GM21717 (cell line): ENCODE measurements at regions not wholly inside any gene's neighbourhood (a gene's known extent, or its start where the extent isn't known, plus 50 kb on each side); places are given as distances from the start of the nearest gene placed in this dataset.

Experiments
- ATAC-seq: cut with Tn5 transposase; IDR thresholded peaks from one replicate; pipeline ENCODE4 v1.9.1; 2021; ENCODE audit warnings: mild to moderate bottlenecking, moderate library complexity; ENCODE audit not compliant: unreplicated experiment

DNA sequence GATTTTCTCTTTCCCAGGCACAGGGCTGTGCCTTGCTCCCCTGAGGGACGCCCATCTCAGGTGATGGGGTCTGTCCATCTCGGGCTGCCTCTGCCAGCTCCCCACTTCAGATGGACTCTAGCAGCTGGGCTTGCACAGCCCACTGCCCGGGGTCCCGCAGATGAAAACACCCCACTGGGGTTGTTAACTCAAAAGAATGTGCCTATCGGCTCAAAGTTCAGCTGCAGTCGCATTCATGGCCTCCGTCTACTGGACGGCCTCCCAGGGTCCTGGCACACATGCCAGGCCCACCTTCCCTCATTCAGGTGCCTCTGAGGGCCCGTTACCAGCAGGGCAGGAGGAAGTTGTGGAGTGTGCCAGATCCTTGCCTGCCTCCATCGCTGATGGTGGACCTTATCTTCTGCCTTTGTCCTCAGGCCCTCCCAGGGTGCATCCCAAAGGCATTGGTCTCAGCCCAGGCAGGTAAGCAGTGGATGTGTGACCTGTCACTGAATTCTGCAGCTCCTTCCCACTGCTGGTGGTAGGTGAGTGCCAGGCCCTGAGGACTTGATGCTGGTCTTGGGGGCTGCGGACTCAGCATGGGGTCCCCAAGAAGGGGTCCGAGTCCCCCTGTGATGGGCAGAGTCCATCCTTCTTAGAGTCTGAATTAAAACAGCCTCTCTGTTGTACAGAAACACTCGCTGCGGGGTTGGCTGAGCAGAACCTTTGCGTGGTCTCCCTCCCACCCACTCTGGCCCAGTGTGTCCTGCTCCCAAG, 324.6 kb upstream of the DIO3 start:
- ATAC-seq, result no peak

DNA sequence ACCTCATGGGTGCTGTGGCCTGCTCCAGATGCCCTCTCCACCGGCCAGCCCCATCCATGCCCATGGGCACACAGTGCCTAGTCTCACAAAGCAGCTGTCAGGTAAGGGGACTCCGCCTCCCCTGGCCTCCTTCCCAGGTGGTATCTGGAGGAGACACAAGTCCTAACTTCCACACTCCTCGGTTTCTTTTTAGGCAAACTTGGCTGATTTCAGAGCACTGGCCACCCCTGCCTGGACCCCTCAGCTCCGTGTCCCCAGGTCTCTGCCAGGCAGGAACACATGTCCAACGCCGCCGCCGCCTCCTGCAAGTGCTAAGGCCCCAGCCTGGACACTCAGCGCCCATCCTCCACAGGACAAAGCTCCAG, 324.1 kb upstream of the DIO3 start:
- ATAC-seq, result no peak

DNA sequence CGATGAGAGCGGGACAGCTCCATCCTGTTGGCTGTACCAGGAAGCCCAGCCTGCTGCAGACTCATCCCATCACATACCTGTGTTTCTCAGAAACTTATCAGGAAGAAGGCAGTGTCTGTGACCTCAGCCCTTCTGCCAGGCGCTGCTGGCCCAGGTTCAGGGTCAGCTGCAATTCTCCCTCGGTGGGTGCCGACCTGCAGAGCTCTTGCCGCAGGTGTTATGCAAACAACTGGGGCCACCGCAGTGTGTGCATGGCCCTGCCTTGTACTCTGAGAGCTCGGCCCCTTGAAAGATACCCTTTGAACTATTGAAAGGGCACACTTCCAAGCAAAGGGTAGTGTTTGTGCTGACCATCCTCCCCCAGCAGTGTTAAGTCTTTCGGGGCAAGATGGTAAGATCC, 322.2 kb upstream of the DIO3 start:
- ATAC-seq, result no peak

DNA sequence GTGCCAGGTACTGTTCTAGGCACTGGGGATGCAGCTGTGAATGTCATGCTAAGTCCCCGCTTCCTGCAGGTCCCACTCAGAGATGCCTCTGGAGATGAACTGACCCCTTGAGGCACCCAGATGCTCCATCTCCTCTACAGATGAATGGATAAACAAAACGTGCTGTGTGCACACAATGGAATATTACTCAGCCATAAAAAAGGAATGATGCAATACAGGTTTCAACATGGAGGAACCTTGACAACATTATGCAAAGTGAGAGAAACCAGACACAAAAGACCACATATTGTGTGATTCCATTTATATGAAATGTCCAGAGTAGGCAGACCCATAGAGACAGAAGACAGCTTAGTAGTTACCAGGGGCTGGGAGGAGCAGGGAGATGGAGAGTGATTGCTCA, 320.1 kb upstream of the DIO3 start:
- ATAC-seq, result no peak

DNA sequence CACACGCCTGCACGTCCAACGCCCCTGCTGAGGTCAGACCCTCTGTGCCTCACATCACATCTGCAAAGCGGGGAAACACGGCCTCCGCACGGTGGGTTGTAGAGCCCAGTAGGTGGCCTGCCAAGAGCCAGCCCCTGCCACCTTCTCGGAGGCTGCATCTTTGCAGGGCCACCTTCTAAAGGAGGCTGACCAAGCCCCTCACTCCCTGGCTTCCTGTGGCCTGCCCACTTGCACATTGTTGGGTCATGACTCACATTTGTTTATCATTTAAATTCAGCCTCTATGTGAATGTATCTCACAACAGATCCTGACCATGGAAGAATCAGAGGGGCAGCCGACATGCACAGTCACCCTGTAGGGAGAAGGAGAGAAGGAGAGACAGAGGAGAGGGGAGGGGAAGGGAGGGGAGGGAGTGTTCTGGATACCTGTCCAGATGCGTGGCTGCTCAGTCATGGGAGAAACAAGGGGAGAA, 319.5 kb upstream of the DIO3 start:
- ATAC-seq, result no peak

DNA sequence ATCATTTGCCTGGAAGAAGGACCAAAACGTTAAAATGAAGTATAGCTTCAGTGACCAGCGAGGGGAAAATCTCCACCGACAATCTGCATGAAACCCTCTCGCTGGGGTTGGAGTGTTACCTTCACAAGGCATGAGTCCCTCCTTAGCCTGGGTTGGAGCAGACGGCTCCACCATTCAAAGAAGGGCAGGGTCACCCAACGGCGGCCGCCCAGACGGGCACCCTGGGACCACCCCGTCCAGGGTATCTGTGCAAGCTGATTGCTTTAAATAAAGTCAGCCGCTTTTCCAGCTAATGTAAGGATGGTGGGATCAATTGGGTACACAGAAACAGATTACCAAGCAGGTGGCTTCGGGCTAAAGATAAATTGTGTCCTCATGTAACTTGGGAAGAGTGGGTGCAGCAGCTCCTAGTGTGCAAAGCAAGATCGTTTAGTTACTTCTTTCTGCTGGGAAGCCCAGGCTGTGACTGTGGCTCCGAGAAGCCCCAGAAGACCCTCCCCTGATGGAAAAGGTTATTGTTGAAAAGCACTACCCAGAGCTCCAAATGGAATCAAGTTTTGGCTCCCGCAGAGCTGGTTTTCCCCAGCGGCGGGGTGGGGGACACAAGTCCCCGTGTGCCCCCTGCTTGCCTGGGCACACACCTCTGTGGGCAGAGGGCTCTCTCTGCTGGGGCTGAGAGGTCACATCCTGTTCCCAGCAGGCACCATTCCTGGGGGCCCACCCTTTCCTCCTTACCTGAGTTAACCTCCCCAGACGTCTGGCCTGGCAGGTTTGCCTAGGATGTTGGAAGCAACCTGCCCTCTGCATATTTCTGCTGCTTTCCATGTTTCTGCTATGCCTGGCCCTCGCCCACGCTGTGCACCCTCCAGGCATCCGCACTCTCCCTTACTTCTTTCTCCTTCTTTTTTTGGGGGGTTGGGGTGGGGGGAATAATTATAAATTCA, 318.6 kb upstream of the DIO3 start:
- ATAC-seq, result no peak

DNA sequence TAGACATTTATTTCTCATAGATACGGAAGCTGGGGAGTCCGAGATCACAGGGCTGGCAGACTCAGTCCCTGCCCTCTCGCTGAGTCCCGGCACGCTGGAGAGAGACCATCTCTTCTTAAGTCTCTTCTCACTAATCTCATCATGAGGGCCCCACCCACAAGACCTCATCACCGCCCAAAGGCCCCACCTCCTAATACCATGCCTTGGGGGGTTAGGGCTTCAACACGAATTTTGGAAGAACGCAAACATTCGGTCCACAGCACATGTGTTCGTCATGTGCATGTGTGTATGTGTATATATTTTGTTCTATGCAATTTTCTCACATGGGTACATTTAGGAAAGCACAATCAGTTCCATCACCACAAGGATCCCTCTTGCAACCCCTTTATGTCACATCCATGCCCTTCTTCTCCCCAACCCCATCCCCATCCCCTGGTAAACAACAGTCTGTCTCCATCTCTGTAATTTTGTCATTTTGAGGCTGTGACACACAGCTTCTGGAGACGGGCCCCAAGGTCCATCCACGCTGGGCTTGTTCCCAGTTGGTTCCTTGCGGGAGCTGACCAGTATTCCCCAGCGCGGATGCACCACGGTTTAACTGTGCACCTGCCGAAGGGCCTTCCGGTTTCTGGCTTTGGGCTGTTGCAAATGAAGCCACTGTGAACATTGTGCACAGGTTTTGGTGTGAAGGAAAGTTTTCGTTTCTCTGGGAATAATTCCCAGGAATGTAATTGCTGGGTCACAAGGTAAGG, 317.5 kb upstream of the DIO3 start:
- ATAC-seq, result no peak

DNA sequence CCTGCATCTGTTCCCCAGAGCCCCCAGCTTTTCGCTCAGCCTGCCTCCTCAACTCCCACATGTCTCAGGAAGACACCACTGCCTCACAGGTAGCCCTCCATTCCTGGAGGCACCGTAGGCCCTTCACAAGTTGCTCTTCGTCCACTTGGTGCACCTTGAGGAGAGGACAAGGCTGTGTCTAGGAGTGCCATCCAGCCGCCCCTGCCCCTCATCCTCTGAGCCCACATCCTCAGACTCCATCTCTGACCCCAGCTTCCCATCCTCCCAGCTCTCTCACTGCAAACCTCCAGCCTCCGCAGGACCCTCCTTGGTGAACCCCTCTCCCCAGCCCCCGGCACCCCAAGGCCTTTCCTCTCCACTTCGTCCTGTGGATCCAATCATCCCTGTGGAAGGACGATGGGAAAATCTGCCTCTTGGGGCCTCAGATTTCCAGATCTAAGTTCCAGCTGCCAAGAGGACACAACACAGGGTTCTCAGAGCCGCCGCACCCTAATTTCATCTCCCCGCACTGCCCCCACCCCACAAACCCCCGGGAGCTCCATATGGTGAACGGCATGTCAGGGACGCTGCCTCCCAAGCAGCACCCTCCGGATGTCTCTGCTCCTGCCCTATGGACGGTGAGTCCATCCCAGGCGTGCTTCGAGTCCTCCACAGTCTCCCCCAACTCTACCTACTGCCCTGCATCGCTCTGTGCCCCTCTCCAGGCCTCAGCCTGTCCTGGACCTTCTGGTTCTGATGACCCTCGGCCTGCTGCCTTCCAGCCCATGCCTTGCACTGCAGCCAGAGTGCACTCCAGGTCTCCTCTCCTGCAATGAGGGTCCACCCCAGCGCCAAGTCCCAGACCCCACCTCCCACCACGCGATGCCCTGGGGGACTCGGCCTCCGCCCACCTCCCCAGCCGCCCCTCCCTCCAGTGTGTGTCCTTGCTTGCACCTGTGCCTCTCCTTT, 314.1 kb upstream of the DIO3 start:
- ATAC-seq, result no peak

DNA sequence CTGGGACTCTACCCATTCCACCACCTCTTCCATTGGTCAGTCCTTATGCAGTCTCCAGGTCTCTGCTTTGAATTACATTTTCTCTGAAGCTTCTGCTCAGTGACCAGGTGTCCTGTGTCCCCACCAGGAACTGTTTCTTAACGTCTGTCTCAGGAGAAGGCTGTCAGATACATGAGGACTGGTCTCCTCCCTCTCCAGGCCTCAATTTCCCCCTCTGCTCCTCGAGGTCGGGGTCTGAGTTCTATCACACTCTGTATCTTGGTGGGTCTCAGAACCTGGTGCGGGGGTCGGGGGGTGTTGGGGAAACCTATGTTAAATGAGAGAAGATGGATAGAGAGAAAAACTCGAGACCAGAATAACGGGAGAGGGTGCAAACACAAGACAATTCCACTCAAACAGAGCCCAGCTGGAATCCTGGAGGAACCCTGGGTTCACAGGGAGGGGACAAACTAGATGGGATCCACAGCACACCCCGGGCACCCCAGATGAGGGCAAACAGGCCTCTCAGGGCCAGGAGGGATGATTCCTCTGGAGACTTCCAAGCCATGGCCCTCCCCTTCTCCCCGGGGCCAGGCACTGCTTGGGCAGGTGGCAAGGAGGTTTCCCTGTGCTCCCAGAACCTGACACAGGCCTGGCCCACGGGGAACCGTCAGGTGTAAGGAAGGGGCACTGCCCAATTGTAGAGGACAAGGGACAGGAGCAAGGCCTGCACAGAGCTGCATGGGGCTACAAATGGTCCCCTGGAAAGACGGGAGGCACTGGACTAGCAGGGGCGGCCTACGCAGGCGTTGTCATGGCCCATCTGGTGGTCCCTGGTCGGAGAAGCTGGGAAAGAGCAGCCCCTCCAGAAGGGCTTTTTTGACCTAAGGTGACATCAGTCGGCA, 313.2 kb upstream of the DIO3 start:
- no peak for ATAC-seq

DNA sequence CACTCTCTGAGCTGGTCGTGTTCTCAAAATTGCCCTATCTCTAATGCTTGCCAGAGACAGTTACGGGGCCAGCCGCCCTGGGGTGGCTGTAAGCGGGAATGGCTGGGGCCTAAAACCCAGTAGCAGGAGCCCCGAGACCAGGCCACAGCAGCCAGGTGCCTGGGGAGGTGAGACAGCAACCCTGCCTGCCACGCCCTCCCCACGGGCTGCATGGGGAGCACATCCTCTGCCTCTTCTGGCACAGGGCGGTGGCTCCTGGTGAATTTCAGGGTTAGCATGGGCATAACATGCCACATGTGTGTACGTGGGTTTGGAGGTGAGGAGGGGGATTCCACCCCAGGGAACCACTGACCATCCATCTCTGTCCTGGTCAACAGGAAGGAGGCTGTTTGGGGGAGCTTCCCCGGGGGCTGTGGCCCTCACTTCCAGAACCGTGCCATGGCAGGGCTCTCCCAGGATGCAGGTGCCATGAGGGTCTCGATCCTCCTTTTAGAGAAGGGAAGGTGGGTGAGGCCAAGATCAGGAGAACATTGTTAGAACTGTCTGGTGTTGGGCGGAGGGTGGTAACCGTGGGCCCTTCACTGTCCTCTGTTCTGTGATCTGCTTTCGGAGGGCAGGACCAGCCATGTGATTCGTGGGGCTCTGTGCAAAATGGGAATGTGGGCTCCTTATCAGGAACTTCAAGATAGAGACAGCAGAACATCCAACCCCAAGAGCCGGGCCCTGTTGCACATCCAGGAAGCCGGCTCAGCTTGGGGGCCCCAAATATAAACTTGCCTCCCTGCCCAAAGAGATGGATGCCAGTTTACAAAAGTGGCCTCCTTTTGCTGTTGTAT, 312.2 kb upstream of the DIO3 start:
- no peak for ATAC-seq

DNA sequence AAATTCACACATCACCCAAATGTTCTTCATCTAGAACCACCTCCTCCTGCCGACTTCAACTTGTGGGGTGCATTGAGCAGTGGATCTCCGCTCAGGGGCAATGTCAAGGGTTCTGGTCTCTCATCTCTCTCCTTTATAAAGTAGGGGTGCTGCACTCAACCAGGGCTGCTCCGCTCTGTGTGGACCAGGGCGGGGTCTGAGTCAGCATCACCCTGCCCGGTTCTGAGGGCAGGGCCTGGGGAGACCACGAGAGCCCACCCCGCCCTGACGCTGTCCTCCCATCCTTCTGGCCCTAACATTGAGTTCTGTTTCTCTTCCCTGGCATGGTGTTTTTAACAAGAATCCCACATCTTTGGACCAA, 311.6 kb upstream of the DIO3 start:
- no peak for ATAC-seq

DNA sequence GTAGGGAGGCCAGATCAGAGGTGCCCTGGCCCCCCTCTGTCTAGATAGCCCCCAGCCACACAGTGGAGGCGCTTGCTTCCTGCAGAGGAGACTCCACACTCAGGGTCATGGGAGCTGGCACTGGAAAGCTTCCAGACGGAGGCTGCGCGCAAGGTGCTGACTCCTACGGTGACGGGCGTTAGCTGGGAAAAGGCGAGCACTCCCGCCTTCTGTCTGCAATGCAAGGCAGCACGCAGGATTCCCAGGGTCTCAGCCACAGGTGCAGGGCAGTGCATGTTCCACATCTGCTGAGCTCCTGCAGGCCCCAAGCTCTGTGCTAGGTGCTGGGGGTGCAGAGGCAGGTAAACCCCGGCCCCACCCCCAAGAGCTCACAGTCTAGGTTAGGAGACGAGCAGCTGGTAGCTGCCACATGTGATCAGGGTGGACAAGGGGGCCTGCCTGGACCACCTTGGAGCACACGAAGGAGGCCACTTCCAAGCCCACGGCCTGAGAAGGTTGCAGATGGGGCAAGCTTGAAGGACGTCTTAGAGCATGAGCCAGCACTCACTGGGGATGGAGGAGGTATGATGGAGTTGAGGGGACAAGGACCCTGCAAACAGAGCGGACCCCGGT, 310.9 kb upstream of the DIO3 start:
- ATAC-seq, result no peak

DNA sequence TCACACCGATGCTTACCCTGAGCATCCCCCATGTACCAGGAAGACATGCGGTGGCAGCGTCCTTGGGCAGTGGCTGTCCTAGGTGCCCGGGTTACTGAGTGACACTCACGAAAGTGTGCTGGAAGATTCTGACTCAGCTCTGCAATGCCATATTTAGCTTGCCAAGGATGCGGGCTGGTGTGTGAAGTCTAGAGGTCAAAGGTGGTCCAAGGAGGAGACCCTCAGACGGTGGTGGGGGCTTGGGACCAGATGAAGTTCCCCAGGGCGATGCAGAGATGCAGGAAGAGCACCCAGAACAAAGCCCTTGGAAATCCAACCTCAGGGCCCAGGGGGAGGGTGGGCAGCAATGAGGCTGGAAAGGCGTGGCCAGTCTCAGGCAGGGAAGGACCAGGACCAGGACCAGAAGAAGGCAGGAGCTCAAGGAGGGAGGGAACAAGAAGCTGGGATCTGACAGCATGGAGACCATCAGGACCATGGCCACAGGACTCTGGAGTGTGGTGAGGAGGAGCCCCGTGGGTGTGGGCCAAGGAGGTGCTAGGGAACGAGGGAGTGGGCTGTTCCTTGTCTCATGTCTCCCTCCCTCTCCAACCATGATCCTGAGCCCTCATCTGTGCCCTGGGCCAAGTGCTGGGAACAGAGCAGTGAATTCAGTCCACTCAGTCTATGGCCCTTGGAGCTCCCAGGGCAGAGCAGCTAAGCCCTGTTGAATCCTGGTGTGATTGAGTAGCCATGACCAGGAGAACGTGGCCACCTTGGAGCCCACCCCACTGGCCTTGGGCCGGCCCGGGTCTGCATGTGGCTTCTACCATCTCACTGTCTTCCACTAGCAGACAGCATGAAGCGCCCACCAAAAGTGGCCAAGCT, 310.1 kb upstream of the DIO3 start:
- no peak for ATAC-seq

DNA sequence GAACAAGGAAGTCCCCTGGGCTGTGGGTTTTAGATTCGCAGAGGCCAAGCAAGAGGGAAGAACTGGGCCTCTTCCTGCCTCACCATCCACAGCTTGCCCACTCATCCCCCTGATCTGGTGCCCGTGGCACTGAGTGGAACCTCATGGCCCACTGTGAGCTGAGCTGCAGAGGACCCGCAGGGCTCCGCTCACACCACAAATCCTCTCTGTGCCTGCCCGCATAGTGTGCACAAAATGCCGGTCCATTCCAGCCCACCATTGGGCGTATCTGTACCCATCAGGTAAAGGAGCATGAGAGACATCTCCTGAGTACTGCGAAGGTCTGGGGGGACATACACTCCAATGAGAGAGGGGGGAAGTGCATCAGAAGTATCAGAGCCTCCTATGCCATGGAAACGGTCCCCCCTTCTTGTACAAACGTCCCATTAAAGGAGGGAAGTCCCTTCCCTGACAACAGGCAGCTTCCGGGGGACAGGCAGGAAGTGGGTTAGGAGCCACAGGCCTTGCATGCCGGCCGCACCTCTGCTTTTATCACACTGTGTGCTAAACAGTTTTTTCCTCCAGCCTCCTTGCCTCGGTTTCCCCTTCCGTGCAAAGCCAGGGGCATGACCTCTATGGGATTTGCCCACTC, 309.4 kb upstream of the DIO3 start:
- ATAC-seq, result no peak

DNA sequence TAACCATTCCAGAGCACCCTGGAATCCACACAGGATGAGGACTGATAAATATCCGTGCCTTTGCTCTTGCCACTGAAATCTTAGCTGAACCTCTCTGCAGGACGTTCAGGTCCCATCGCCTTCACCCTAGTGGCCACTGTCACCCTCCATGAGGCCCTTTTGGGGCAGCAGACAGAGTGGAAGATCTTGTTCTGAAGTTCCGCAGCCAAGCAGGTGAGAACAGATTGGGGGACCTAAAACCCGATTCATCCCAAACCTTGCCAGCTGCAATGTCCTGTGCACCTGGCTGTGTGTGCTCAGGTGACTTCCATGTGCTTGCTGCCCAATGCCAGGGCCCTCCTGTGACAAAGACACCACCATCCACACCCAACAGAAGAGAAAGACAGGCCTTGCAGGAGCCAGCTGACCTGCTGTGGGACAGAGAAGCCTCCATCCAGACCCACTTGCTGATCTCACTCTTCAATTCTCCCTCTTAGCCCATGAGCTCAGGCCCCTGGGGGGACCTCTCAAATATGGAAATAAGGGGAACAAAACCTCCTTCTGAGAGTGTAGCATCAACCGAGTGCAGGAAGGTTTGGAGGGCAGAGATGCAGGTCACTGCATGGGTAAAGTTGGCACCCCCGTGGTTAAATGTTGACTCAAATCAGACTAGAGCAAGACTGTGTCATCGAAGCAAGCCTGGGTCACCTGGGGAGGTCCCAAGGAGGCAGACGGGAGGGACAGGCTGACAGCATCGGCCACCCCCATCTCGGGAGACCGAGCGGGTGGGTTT, 308.7 kb upstream of the DIO3 start:
- ATAC-seq, result no peak

DNA sequence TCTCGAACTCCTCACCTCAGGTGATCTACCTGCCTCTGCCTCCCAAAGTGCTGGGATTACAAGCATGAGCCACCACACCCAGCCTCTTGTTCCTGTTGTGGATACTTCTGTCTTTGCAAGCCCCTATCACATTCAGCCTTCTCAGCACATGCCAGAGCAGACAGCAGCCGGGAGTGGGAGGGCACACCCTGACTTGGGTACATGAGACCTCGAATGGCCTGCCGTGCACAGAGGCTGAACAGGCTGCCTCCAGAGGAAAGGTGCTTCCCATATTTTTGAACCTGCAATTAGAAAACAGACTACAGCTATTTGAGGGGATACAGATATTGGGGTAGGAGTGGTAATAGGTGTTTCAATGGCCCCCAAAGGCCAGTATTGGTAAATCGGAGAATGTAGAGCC, 307.3 kb upstream of the DIO3 start:
- no peak for ATAC-seq
